HG03432 (cell line): ENCODE measurements at regions not wholly inside any gene's neighbourhood (a gene's known extent, or its start where the extent isn't known, plus 50 kb on each side); places are given as distances from the start of the nearest gene placed in this dataset.

ENCODE experiments used
- ATAC-seq: cut with Tn5 transposase; IDR thresholded peaks from one replicate; pipeline ENCODE4 v1.9.1; 2021; ENCODE audit warnings: mild to moderate bottlenecking, moderate library complexity; ENCODE audit not compliant: unreplicated experiment

DNA sequence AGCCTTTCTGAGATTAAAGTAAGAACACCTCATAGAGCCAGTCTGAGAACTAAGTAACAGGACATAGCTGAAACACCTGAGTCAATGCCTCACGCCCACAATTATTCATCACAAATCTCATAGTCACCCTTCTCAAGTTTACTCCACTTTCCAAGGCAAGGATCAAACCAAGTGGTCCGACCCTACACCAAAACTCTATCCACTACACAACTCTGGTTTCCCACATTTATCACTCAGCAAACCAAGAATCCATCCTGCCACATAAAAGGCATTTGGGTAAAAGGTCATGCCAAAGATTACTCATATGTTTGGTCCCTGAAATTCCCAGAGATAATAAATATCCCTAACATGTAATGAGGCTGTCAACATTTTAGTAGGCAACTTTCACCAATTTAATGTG, 144.1 kb downstream of the RPAP3 start:
- no peak for ATAC-seq

DNA sequence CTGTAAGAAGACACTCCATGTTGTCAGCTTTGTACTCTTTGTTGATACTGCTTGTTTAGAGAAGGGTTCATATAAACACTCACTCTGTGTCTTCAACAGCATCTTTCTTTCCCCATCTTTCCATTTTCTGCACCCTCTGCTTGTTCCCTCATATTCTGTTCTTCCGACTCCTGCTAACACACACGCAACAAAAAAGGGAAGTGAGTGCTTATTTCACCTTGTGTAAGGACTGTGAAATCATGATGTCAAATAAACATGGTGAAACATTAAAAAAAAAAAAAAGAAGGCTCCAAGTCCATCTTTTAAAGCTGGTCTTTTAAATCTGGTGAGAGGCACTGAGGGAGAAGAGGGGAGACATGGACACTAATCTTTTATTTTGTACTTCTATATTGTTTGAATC, 145.4 kb downstream of the RPAP3 start:
- ATAC-seq = no peak

DNA sequence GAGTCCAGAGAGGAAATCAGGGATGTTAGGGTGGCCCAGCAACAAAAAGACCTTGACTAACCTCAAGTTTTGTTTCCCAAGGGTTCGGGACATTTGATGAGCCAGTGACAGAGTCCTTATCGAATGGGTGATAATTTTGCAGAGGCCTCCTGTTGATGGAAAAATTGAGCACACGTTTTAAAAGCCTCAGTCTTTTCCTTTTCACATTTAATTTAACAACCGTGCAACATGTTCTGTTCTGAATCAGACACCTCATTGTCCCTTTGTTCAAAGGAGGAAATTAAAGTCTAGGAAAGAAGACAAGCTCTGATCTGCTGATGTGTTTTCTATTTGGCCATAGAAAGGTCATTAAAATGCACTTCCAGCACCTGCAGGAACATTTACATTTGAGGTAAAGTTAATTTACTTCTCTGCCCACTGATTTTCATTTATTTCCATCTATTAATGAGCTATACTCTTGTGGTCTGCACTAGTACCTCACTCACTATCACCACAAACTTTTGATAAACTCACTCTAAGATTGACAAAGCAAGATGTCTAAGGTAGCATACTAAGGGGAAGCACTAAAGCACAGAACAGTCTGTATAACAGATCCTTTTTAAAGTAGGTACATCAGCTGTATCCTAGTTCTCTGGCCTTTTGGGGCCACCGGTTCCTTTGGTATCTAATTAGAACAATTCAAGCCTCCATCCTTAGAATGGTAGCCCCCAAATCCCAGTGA, 147.0 kb downstream of the RPAP3 start:
- ATAC-seq = no peak

DNA sequence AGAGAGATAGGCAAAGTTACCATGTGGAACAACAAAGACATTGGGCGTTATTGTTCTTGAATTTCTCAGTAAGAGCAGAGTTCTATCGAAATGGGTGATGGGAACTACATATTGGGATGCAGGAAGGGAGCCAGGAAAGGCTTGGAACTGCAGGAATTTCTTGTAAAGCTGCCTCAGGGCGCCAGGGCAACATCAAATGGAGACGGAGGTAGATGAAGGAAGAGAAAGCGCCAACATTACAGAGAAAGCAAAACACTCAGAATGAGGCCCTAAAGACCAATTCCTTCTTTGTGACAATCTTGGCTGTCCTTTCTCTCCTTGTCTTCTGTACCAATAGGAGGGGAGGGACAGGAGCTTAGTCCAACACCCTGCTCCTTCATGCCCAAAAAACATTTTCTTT, 148.4 kb downstream of the RPAP3 start:
- no peak for ATAC-seq

DNA sequence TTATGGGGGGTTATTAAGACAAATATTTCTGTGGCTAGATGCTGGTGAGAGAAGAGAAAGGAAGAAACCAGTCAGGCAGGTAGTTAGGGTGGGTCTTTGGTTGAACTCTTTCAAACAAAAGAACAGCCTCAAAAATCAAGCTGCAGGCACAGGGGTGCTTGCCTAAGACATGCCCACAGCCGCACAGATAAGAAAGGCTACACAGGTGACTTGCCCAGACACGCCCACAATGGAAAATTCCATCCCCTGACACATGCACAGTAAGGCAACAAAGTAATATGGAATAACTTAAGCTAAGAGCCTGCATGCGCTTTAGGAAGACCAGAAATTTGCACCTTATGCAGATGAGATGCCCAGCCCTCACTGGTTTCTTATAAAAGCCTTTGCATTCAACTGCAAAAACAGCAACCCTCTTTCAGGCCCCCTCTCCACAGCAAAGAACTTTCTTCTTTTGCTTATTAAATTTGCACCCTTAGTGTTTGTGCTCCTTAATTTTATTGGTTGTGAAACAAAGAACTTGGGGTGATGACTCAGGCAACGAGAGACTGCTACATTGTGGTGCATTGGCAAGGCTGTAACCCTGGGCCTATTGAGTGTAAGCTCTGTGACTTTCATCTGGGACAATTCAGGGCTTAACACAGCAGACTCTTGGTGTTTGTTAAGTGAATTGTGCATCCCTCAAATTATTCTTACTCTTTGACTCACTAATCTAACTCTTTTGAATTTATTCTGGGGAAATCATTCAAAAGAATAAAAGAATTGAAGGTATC, 149.4 kb downstream of the RPAP3 start:
- no peak for ATAC-seq

DNA sequence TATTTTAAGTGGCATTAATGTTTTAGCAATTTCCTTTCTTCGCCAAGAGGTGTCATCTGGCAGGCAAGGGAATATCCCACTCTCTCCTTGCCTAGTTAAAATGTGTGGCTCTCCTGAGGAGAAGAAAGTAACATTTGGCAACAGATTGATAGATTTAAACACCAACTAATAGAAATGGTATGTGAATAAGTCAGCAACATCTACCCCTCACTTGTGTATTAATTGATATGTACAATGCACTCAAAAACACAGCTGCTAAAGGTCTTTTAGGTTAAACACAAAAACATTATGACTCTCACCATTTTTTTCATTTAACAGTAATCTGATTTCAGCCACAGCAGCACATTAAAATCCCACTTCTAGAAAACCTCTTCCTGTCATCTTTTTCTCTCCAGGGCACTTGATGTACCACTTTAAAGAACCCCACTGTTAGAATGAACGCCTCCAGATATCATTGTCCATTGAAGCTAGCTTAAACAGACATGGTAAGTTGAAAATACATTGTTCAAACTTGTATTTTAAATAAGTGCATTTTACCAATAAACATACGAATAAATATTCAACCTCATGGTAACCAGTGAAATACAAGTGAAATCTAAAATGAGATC, 151.7 kb downstream of the RPAP3 start:
- no peak for ATAC-seq

DNA sequence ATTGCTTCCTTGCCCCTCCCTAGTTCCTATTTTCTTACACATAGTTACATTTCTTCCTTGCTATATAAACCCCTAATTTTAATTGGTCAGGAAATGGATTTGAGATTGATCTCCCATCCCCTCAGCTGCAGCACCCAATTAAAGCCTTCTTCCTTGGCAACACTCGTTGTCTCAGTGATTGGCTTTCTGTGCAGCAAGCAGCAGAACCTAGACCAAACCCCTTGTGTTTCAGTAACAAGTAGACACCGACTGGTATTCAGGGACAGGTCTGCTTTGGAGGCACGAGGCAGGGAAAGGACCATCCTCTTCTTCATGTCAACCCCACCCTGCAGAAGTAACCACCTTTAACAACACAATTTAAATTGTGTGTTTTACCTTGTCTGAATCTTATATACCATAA, 152.6 kb downstream of the RPAP3 start:
- ATAC-seq = no peak

DNA sequence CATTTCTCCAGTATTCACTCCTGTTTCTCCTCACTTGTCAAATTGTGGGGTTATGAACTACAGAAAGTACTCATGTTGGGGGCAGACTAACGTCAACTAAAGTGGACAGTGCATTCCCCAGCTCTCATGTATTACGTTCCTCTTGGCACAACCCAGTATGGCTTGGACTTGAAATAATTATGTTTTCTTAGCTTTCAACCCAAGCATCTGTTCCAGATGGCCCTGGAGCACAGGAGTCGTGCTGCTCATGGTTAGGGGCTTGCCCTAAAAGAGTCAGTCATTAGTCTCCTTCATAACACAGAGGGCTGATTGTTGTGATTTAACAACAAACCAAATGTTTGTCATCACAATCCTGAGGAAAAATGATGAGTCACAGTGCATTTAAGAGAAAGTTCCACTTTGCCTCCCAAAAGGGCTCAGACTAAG, 154.4 kb downstream of the RPAP3 start:
- ATAC-seq = no peak

DNA sequence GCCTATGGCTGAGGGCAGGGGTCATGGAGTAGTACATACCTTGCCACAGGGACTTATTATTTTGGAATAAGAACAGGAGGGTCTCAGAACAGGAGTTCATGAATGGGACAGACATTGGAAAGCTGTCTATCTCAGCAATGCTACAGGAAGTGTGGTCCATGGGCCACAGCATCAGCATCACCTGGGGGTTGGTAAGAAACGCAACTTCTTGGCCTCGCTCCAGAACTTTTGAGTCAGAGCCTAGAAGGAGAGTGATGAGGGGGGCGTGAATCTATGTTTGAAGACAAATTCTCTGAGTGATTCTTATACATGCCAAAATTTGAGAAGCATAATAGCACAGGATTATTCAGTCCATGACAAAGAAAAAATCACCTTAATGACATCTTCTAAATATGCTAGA, 156.6 kb downstream of the RPAP3 start:
- no peak for ATAC-seq

DNA sequence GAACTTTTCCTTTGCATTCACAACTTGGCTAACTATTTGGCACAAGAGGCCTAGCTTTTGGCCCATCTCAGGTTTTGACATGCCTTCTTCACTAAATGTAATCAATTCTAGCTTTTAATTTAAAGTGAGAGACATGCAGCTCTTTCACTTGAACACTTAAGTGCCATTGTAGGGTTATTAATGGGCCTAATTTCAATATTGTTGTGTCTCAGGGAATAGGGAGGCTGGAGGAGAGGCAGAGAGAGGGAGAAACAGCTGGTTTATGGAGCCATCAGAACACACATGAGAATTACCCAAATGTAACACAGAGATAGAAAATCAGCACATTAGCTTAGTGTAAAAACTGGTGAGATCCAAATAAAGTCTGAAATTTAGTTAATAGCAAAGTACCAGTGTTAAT, 157.4 kb downstream of the RPAP3 start:
- ATAC-seq = no peak

DNA sequence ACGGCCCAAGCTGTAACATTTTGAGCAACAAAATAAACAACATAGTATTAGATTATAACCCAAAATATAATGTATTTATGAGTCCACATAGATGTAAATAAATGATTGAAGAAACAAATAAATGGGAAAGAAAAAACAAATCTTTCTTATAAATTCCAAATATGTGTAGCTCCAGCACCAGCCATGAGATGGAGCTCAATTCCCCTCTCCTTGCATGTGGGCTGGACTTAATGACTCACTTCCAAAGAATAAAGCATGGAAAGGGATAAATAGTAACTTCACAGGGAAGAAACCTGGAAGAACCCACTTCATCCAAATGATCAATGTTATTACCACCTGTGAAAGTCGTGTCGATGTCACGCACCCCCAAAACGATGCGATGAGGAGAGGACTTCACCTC, 158.8 kb downstream of the RPAP3 start:
- ATAC-seq = no peak

DNA sequence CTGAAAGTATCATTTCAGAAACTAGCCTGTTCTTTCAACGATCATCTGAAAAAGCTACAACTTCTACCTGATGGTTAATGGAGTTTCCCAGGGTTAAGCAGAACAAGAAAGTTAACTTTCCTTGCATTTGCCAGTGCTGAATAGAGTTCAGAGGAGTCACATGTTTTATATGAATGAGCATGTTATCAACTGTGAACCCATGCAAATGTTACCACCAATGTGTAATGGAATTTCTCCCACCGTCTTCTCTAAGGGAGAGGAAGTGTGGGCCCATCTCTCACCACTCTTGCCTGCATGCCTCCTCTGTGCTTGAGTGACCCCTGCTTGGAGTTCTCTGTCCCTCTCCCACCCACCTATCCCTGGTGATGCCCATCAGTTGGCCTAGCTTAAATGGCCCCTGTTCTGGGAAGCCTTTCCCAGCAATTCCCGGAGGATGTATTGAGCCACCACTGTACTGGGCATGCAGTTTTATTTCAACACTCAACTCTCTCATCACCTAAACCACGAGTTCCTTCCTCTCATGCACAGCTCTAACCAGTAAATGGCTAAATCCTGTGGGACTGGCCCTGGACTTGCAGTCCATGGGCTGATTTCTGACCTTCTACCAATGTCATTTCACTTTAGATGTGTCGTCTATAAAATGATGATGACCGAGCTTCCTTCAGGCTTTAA, 159.8 kb downstream of the RPAP3 start:
- no peak for ATAC-seq

DNA sequence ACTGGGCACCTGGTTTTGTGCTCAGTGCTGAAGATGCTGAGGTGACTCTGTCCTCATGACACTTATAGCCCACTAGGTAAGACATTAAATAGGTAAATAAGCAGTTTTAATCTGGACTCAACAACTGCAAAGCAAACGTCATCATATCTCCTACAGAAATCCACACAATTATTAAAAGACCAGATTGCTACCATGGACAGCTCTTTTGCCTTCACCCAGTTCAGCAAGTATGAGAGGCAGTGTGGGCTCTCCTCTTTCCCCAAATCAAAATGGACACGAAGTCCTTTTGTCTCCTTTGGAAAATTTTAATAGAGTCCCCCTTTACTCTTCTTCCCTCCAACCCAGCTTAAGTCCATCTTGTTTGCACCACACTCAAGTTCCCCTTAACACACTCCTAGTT, 171.1 kb downstream of the RPAP3 start:
- no peak for ATAC-seq

DNA sequence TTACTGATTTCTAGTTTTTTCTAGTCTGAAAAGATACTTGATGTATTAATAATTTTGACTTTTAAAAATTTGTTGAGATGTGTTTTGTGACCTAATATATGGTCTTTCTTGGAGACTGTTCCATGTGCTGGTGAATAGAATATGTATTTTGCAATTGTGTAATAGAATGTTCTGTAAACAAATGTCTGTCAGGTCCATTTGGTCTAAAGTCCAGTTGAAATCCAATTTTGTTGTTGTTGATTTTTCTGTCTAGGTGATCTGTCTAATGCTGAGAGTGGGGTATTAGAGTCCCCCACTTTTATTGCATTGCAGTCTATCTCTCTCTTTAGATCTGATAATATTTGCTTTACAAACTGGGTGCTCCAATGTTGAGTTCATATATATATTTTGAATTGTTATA, 175.8 kb downstream of the RPAP3 start:
- ATAC-seq = no peak

DNA sequence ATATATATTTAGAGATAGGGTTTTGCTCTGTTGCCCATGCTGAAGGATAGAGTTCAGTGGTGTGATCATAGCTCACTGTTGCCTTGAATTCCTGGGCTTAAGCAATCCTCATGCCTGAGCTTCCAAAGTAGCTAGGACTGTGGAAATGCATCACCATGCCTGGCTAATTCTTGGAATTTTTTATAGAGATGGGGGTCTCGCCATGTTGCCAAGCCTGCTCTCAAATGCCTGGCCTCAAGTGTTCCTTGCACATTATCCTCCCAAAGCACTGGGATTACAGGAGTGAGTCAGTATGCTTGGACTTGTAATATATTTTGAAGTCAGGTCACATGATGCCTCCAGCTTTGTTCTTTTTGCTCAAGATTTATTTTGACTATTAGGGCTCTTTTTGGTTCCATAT, 178.0 kb downstream of the RPAP3 start:
- ATAC-seq = no peak

DNA sequence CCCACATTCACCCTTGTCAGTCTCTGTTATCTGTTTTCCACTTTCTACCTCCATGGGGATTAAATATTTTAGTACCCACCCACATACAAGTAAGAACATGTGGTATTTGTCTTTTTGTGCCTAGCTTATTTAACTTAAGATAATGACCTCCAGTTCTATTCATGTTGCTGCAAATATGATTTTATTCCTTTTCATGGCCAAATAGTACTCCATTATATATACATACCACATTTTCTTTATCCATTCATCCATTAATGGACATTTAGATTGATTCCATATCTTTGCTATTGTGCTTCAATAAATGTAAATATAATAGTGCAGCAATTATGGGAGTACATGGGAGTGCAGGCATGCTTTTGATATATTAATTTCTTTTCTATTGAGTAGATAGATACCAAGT, 185.8 kb downstream of the RPAP3 start:
- ATAC-seq = no peak

DNA sequence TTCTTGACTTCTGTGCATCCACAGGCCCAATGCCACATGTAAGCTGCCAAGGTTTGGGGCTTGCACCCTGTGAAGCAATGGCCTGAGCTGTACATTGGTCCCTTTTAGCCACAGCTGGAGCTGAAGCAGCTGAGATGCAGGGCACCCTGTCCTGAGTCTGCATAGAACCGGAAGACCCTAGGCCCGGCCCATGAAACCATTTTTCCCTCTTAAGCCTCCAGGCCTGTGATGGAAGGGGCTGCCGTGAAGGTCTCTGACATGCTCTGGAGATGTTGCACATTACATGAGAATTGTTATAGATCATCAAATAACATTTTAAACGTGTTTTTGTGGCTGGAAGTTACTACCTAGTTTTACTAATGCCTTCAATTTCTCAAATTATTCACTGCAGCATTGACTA, 188.7 kb downstream of the RPAP3 start:
- ATAC-seq = no peak

DNA sequence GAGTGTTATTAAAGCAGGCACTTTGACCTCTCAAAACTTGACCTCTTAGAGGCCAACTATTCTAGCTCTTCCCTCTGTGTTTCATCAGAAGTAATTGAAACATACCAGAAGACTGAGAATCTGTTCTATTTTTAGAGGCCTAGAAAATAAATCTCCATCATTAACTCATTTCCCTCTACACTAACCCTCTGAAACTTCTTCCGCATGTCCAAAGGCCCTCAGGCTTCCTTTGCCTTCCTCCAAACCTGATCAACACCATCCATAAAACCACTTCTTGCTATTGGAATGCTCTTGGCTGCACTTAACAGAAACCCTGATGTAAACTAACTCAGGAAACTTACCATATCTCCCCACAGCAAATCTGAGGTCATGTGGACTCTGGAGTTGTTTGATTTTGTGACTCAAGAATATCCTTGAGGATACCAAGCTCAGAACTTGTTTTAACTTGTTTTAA, 196.4 kb downstream of the RPAP3 start:
- no peak for ATAC-seq

DNA sequence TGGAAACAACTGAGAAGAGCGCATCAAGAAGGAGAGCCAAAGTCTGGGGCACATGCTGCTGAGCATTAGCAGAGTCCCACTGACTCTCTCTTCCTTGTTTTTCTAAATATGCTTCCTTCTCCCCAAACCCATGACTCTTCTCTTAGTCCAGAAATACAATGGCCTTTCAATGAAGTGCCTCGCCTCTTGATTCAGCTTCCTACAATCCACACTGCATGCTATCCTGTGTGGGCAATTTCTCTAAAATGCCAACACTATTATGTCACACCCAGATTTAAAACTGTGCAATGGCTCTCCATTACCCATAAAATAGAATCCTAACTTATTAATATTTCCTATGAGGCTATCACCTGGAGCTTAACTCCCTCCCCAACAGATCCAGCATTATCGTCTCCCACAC, 198.6 kb downstream of the RPAP3 start:
- ATAC-seq = no peak

DNA sequence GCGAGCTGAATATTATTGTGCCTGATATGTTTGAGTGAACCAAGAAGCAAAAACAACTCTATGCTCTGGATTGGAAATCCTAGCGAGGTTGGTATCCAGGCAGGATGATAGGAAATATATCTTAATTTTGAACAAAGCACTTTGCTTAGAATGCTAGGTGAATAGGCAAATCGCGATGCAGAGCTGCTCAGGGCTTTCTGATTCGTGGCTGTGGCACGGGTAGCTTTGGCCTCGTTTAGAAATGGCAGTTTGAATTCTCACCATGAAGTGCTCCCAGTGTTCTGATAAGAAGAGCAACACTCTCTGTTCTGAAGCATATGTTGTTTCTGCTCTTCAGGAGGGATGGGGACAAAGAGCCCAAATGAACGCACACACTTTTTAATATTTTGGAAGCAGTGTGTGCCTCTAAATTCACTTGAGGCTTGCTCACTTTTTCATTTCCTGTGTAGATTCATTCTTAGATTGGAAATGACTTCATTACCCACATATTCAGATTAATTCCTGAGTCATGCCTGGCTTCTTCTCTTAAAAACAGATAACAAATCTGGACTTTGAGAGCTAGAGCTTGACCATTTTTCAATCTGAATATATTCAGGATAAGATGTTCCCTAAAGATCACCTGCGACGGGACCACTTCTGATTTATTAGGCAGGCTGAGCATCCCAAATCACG, 200.9 kb downstream of the RPAP3 start:
- ATAC-seq = no peak

DNA sequence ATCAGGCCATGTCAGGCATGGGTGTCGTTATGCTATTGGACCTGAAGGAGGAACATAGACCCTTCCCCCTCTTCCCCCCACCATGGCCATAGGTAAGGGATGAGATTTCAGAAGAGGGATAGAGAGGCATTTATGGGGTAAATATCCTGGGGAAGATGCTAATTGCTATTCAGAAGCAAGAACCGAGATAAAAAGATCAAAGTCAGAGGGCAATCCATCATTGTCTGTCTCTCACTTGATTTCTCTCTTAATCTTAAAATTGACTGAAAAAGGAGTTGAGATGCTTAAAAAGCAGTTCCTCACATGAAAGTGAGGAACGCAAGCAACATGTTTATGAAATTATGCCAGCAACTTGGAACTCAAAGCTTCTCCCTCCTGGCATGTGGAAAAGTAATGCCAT, 212.0 kb downstream of the RPAP3 start:
- ATAC-seq = no peak
